ENCODE measurements at regions not wholly inside any gene's neighbourhood (a gene's known extent, or its start where the extent isn't known, plus 50 kb on each side); places are given as distances from the start of the nearest gene placed in this dataset.

- TF ChIP-seq EZH2phosphoT487 (IDR thresholded peaks at IDR 0.05; ENCODE audit: insufficient read depth, low read depth) = no peak
- no peak for TF ChIP-seq EZH2 (IDR thresholded peaks at IDR 0.05; ENCODE audit: insufficient read depth, poor library complexity, severe bottlenecking)
These were observed 142.2 kb upstream of the AKR1E2 start for GRCh38 chr10:4683838-4684237.
